Prostate gland (tissue), 2 donors: ENCODE measurements at regions not wholly inside any gene's neighbourhood (a gene's known extent, or its start where the extent isn't known, plus 50 kb on each side); places are given as distances from the start of the nearest gene placed in this dataset.
"Not testable (repeated sequence)": the region's sequence is repeated elsewhere in the genome, so short reads cannot be mapped to it uniquely, and the experiment has no call there.

Experiments used
- DNase-seq: peaks from one replicate; pipeline ENCODE4 v3.0.0-alpha.2; 2019; ENCODE audit warnings: low spot score
- H3K27ac ChIP-seq, 2 donors: fragments of 200-600 bp; sonication (generic); 2 replicates each; pipeline ENCODE4 v1.5.1; 2017 to 2019
- H3K27me3 ChIP-seq: fragments of 200-600 bp; sonication (generic); replicated peaks from 2 replicates; pipeline ENCODE4 v1.5.1; 2019; ENCODE audit not compliant: insufficient read depth
- H3K36me3 ChIP-seq, 2 donors: fragments of 200-600 bp; sonication (generic); 1 replicate in 1 of 2; 2 replicates in 1 of 2; pipeline versions ENCODE4 v1.5.1 to v1.8.1; 2017 to 2019
- H3K4me1 ChIP-seq: fragments of 200-600 bp; sonication (generic); replicated peaks from 2 replicates; pipeline ENCODE4 v1.5.1; 2019
- H3K4me3 ChIP-seq, 2 donors: fragments of 200-600 bp; sonication (generic); 2 replicates each; pipeline ENCODE4 v1.5.1; 2017 to 2019
- H3K9me3 ChIP-seq: fragments of 200-600 bp; sonication (generic); 2 replicates; pipeline ENCODE4 v1.5.1; 2017
- CTCF ChIP-seq, 4 experiments: fragments of 200-600 bp in 2 of 4; fragments of 450-650 bp in 2 of 4; sonication (generic) in 2 of 4; IDR thresholded peaks; 1 replicate in 3 of 4; 2 replicates in 1 of 4; pipeline ENCODE4 v1.5.1; 2016 to 2019; ENCODE audit warnings: antibody characterized with exemption in 4 of 4, mild to moderate bottlenecking in 2 of 4, moderate library complexity in 2 of 4
- POLR2A ChIP-seq: fragments of 450-650 bp; IDR thresholded peaks from one replicate; pipeline ENCODE4 v1.6.1; 2016; ENCODE audit warnings: antibody characterized with exemption, mild to moderate bottlenecking
- POLR2AphosphoS5 ChIP-seq: sonication (generic); formaldehyde crosslinking; IDR thresholded peaks from one replicate; pipeline ENCODE4 v1.6.1; 2017; ENCODE audit warnings: antibody characterized with exemption
- WGBS: methylation state at CpG from one replicate; pipeline ENCODE4 v1.1.5; 2018; 5-methylcytosine and 5-hydroxymethylcytosine counted together
- intact Hi-C: fragments of 100-400 bp; cut with DNase I; formaldehyde crosslinking; loops from one replicate; pipeline ENCODE4 v1.14.2; 2022

DNA sequence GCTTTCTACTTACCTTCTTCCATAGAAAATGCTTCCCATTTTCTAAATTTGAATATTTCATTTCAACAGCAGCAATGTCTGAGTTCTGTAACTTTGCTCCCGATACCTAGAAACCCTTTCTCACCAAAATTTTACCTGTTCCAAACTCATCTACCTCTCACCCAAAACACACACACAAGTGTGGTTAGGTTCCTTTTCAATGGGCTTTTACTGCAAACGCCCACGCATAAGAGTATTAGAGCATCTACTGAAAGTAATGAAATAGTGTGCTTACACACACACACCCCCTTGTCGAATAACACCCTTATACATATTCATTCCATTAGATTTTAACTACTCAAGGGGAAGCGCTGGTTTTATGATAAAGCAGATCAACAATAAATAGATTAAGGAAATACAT, 610.3 kb upstream of the AADAT start:
- intact Hi-C loops, result no loop called here
- H3K27me3 ChIP-seq, result no peaks in the 10 kb centered on the region
- WGBS, result 89% methylated on average over 5 of the region's 5 CpGs
- H3K4me1 ChIP-seq, result no peaks in the 10 kb centered on the region
- H3K36me3 ChIP-seq, result no peaks in the 10 kb centered on the region
- H3K9me3 ChIP-seq, result no peaks in the 10 kb centered on the region
- H3K27ac ChIP-seq, result no peak overlapping the region
- no peak for TF ChIP-seq POLR2A
- TF ChIP-seq POLR2AphosphoS5, result no peak
- DNase-seq, result no peak
- H3K4me3 ChIP-seq, result no peak overlapping the region

DNA sequence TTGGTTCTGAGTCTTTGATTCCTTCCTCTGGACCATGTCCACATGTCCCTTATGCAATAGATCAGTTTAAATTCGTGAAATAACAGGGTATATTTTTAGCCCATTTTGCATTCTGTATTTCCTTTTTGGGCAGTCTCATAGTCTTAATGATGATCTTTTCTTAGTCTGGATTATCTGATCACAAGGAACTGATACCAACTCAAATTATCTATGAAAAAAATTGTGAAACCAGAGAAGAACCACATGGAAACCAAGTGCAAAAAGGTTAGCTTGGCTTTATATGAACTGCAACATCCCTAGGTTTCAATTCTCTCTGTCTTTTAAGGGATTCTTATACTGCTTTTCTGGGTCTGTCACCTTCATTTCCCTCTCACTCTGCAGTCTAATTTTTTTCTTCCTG, 608.6 kb upstream of the AADAT start:
- no peaks in the 10 kb centered on the region for H3K9me3 ChIP-seq
- no peak overlapping the region for H3K27ac ChIP-seq
- H3K36me3 ChIP-seq, result no peaks in the 10 kb centered on the region
- no peak for DNase-seq
- intact Hi-C loops, result no loop called here
- whole genome bisulfite sequencing, result 37% methylated on average over 1 of the region's 1 CpG
- H3K4me1 ChIP-seq, result no peaks in the 10 kb centered on the region
- H3K27me3 ChIP-seq, result no peaks in the 10 kb centered on the region
- TF ChIP-seq CTCF (IDR thresholded peaks at IDR 0.05) (no peak), POLR2A (no peak)
- no peak overlapping the region for H3K4me3 ChIP-seq

DNA sequence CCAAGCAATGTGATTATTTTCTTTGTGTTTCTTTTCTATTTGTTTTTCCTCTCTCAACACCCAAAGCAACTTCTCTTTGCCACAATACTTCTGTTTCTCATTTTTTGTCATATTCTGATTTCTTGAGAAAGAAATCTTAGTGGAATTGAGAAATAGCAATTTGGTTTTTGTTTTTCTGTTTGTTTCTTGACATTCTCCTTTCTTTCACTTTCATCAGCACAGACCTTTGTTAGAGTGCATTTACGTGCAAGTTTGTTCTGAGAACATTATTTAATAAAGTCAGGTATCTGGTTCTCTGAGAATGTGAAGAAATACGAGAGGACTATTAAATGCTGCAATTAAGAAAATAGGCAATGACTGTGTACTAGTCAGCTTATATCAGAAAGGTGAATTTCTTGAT, 608.1 kb upstream of the AADAT start:
- no peaks in the 10 kb centered on the region for H3K36me3 ChIP-seq
- intact Hi-C loops, result no loop called here
- WGBS, result 35% methylated on average over 2 of the region's 2 CpGs
- no peak for DNase-seq
- no peak overlapping the region for H3K4me3 ChIP-seq
- H3K27ac ChIP-seq, result no peak overlapping the region
- no peaks in the 10 kb centered on the region for H3K9me3 ChIP-seq
- TF ChIP-seq POLR2A (no peak), CTCF (IDR thresholded peaks at IDR 0.05) (no peak), POLR2AphosphoS5 (no peak)
- H3K4me1 ChIP-seq, result no peaks in the 10 kb centered on the region
- no peaks in the 10 kb centered on the region for H3K27me3 ChIP-seq

- no peak for DNase-seq
- Histone ChIP-seq H3K9me3 (no peaks in the 10 kb centered on the region), H3K27ac (no peak overlapping the region), H3K4me1 (no peaks in the 10 kb centered on the region), H3K27me3 (no peaks in the 10 kb centered on the region), H3K36me3 (no peaks in the 10 kb centered on the region), H3K4me3 (no peak overlapping the region)
- intact Hi-C loops, result no loop called here
- TF ChIP-seq CTCF (IDR thresholded peaks at IDR 0.05), result no peak
- no peak for TF ChIP-seq POLR2AphosphoS5
- TF ChIP-seq POLR2A, result no peak
Observed at GRCh38 chr4:170697045-170697444, 607.3 kb upstream of the AADAT start.

DNA sequence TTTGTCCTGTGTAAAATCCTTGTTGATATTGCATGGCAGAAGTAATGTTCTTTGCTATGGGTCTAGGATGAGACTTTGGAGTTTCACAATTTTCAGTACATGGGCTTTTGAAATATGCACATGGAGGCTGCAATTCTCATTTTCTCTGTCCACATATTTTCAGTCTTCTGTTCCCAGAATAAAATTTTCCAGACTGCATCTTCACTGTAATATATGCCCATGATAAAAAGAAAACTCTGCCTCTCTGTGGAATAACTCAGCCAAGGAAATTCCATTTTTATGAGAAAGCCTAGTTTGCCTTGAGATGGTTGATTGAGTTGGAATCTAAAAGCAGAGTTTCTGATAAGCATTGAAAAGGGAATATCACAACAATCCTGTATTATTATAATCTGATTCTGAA, 601.4 kb upstream of the AADAT start:
- intact Hi-C loops, result no loop called here
- Histone ChIP-seq H3K4me1 (no peaks in the 10 kb centered on the region), H3K9me3 (no peaks in the 10 kb centered on the region), H3K36me3 (no peaks in the 10 kb centered on the region), H3K4me3 (no peak overlapping the region), H3K27me3 (no peaks in the 10 kb centered on the region), H3K27ac (no peak overlapping the region)
- DNase-seq, result no peak
- no peak for TF ChIP-seq POLR2AphosphoS5

DNA sequence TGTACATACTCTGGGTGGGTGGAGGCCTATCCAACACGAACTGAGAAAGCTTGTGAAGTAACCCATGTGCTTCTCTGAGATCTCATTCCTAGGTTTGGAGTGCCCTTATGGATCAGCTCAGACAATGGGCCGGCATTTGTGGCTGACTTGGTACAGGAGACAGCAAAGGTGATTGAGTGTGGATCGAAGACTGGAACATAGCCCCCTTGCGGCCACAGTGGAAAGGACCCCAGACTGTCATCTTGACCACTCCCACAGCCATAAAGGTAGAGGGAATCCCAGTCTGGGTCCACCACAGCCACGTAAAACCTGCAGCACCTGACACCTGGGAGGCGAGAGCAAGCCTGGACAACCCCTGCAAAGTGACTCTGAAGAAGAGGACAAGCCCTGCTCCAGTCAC, 598.0 kb upstream of the AADAT start:
- H3K9me3 ChIP-seq, result no peaks in the 10 kb centered on the region
- H3K27me3 ChIP-seq, result no peaks in the 10 kb centered on the region
- no peak for DNase-seq
- no peaks in the 10 kb centered on the region for H3K4me1 ChIP-seq
- TF ChIP-seq POLR2A (no peak), POLR2AphosphoS5 (no peak), CTCF (IDR thresholded peaks at IDR 0.05) (no peak)
- no peak overlapping the region for H3K27ac ChIP-seq
- intact Hi-C loops, result no loop called here
- no peak overlapping the region for H3K4me3 ChIP-seq
- no peaks in the 10 kb centered on the region for H3K36me3 ChIP-seq
- 94% methylated on average over 6 of the region's 6 CpGs for WGBS

DNA sequence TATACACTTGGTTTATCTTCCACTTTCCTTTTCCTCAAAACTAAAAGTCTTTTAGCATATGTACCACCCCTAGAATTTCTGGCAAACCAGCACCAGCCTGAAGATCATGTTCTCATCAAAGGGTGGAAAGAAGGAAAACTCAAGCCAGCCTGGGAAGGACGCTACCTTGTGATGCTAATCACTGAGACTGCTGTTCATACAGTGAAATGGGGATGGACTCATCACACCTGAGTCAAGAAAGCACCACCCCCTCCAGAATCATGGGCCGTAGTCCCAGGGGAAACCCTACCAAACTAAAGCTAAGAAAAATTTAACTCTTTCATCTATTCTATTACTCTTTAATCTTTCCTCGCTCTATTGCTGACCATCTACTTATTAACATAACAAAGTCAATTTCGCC, 595.9 kb upstream of the AADAT start:
- intact Hi-C loops, H3K36me3 ChIP-seq, H3K9me3 ChIP-seq, H3K27ac ChIP-seq, H3K4me3 ChIP-seq, H3K27me3 ChIP-seq, H3K4me1 ChIP-seq, DNase-seq: not testable (repeated sequence)
- WGBS, result 65% methylated on average over 4 of the region's 4 CpGs
